ENCODE measurements at regions not wholly inside any gene's neighbourhood (a gene's known extent, or its start where the extent isn't known, plus 50 kb on each side); places are given as distances from the start of the nearest gene placed in this dataset.

GRCh38 chr6:80907831-80908230 is 801.4 kb downstream of the BCKDHB start:
- TF ChIP-seq CTCF (conservative IDR thresholded peaks at IDR 0.05; ENCODE audit: low read depth, low read length) (no peak), EZH2 (IDR thresholded peaks at IDR 0.05; ENCODE audit: borderline replicate concordance, low read depth, low read length, poor library complexity, severe bottlenecking) (no peak)
